ENCODE measurements at regions not wholly inside any gene's neighbourhood (a gene's known extent, or its start where the extent isn't known, plus 50 kb on each side); places are given as distances from the start of the nearest gene placed in this dataset.

DNA sequence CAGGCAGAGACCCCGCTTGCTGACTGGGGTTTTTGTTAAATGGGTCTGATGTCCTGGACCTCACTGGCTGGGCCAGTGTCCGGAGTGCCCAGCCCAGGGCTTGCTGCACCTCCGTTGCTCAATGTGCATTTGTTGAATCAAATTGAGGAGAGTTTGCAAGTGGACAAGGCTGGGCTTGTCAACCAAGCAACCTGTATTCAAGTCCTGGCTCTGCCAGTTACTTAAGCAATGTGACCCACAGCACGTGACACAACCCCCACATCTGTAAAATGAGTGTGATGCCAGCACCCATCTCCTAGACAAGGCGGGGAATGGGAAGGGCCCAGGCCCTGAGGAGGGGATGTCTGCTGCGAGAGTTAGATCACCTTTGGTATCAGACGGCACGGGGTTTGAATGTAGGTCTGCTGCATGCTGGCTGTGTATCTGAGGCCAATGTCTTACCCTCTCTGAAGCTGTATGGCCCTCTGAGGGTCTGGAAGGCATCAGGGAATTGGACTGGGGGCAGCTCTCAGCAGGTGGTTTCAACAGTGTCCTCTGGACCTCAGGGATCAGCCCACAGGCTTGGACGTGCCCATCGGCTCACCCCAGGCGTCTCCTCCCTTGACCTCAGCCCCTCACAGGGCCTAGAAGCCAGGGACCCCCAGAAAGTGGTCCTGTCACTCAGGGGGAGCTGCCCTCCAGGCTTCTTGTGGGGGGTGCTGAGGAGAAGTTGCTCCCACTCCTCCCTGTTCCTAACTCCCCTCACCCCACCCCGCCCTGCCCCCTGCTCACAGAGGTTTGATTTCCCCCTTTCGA is 51.0 kb upstream of the RUNX3 start:
- no peak for TF ChIP-seq CTCF (conservative IDR thresholded peaks at IDR 0.05; ENCODE audit: low read depth, low read length)
- no peak overlapping the region for H3K4me3 ChIP-seq (ENCODE audit: low read length)
- no peak for DNase-seq (ENCODE audit: low read depth)
